HEK293 (cell line): ENCODE measurements at regions not wholly inside any gene's neighbourhood (a gene's known extent, or its start where the extent isn't known, plus 50 kb on each side); places are given as distances from the start of the nearest gene placed in this dataset.
"Not testable (repeated sequence)": the region's sequence is repeated elsewhere in the genome, so short reads cannot be mapped to it uniquely, and the experiment has no call there.

Source experiments
- CTCF ChIP-seq: fragments of 450-650 bp; formaldehyde crosslinking; IDR thresholded peaks from 2 replicates; pipeline ENCODE4 v1.5.1; 2016; ENCODE audit warnings: missing biosample characterization, missing genetic modification characterization
- KLF17 ChIP-seq: fragments of 450-650 bp; formaldehyde crosslinking; IDR thresholded peaks from 2 replicates; pipeline ENCODE4 v1.5.1; 2016; ENCODE audit warnings: missing biosample characterization, missing genetic modification characterization
- ZNF639 ChIP-seq: fragments of 450-650 bp; formaldehyde crosslinking; IDR thresholded peaks from 2 replicates; pipeline ENCODE4 v1.5.1; 2016; ENCODE audit warnings: missing biosample characterization, missing genetic modification characterization
- ZNF660 ChIP-seq: fragments of 450-650 bp; IDR thresholded peaks from 2 replicates; pipeline ENCODE4 v1.5.1; 2018; ENCODE audit warnings: missing biosample characterization, mild to moderate bottlenecking, missing genetic modification characterization

GRCh38 chr7:65656494-65657188 is 216.2 kb upstream of the VKORC1L1 start:
- TF ChIP-seq ZNF639, ZNF660, KLF17, CTCF (tag by site-specific recombination): not testable (repeated sequence)
